DND-41 (cell line): ENCODE measurements at regions not wholly inside any gene's neighbourhood (a gene's known extent, or its start where the extent isn't known, plus 50 kb on each side); places are given as distances from the start of the nearest gene placed in this dataset.

Experiments used
- EZH2 ChIP-seq: IDR thresholded peaks from 3 replicates; pipeline ENCODE4 v1.6.1; 2012; ENCODE audit warnings: borderline replicate concordance, low read depth, mild to moderate bottlenecking, moderate library complexity, low read length, inconsistent platforms; ENCODE audit not compliant: severe bottlenecking
- TF ChIP-seq, protein P1 (sequence below): IDR thresholded peaks from 2 replicates; pipeline ENCODE4 v1.5.1; 2012; ENCODE audit warnings: borderline replicate concordance, low read length, moderate library complexity, mild to moderate bottlenecking; ENCODE audit not compliant: poor library complexity, severe bottlenecking; ENCODE audit errors: extremely low read depth

GRCh38 chr1:47682198-47682597 is 244.4 kb downstream of the FOXD2 start:
- TF ChIP-seq, protein P1, sequence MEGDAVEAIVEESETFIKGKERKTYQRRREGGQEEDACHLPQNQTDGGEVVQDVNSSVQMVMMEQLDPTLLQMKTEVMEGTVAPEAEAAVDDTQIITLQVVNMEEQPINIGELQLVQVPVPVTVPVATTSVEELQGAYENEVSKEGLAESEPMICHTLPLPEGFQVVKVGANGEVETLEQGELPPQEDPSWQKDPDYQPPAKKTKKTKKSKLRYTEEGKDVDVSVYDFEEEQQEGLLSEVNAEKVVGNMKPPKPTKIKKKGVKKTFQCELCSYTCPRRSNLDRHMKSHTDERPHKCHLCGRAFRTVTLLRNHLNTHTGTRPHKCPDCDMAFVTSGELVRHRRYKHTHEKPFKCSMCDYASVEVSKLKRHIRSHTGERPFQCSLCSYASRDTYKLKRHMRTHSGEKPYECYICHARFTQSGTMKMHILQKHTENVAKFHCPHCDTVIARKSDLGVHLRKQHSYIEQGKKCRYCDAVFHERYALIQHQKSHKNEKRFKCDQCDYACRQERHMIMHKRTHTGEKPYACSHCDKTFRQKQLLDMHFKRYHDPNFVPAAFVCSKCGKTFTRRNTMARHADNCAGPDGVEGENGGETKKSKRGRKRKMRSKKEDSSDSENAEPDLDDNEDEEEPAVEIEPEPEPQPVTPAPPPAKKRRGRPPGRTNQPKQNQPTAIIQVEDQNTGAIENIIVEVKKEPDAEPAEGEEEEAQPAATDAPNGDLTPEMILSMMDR = no peak
- TF ChIP-seq EZH2 = no peak
